HepG2 (cell line): ENCODE measurements at regions not wholly inside any gene's neighbourhood (a gene's known extent, or its start where the extent isn't known, plus 50 kb on each side); places are given as distances from the start of the nearest gene placed in this dataset.

ENCODE experiments used
- ATAC-seq: fragments of 200-7000 bp; cut with Tn5 transposase; 3 replicates; pipeline ENCODE4 v1.9.1; 2020; ENCODE audit warnings: mild to moderate bottlenecking, moderate library complexity
- BruUV-seq: library from RNA; stranded (reverse); fragments of 400-500 nt; replicated peaks from 2 replicates; lab custom pipeline; 2021; lab: Mats Ljungman, UMichigan
- CTCF ChIA-PET: fragments of 300-600 bp; formaldehyde crosslinking; extraction: SDS; loops from one replicate; lab custom pipeline; 2021; ENCODE audit warnings: low total read pairs, inconsistent platforms, low intra/inter-chr PET ratio; lab: Yijun Ruan, JAX
- POLR2A ChIA-PET: fragments of 350-600 bp; sonication (Branson Sonifier 250); formaldehyde crosslinking; loops from one replicate; lab custom pipeline; 2020; ENCODE audit warnings: antibody characterized with exemption, inconsistent platforms; lab: Yijun Ruan, JAX
- DNase-seq: peaks from one replicate; pipeline ENCODE4 v3.0.0-alpha.2; 2015; ENCODE audit warnings: low spot score
- FAIRE-seq: peaks from 3 replicates; lab custom pipeline; 2011; peaks lifted over from hg19 to GRCh38; lab: Jason Lieb, UNC
- H2AFZ ChIP-seq: one replicate; pipeline ENCODE4 v1.6.1; 2011; ENCODE audit warnings: low read length, inconsistent platforms
- H3K27ac ChIP-seq: fragments of 300-600 bp; 3 replicates; pipeline ENCODE4 v1.8.0; 2011; ENCODE audit warnings: mixed run types, mild to moderate bottlenecking, mixed read lengths, low read length, inconsistent platforms; ENCODE audit not compliant: insufficient read depth; ENCODE audit errors: extremely low read length
- H3K27me3 ChIP-seq, 2 experiments: fragments of 200-600 bp in 1 of 2; 2 replicates in 1 of 2; 3 replicates in 1 of 2; pipeline versions ENCODE4 v1.6.0 to v1.8.0; 2011; ENCODE audit warnings: low read length in 2 of 2, mild to moderate bottlenecking in 2 of 2, moderate library complexity in 2 of 2, inconsistent platforms in 1 of 2; ENCODE audit not compliant: insufficient read depth in 2 of 2, control insufficient read depth in 1 of 2
- H3K36me3 ChIP-seq, 2 experiments: fragments of 200-600 bp in 1 of 2; replicated peaks in 1 of 2; 2 replicates in 1 of 2; 3 replicates in 1 of 2; pipeline versions ENCODE4 v1.5.1 to v1.8.0; 2011; ENCODE audit warnings: low read length in 2 of 2, inconsistent platforms in 1 of 2; ENCODE audit not compliant: insufficient read depth in 2 of 2, control insufficient read depth in 1 of 2
- H3K4me1 ChIP-seq: 2 replicates; pipeline ENCODE4 v1.5.1; 2012; ENCODE audit warnings: low read length, inconsistent platforms; ENCODE audit not compliant: insufficient read depth
- H3K4me2 ChIP-seq: 2 replicates; pipeline ENCODE4 v1.6.0; 2011; ENCODE audit warnings: low read depth, low read length, inconsistent platforms
- H3K4me3 ChIP-seq, 3 experiments: fragments of 200-600 bp in 1 of 3; sonication (generic), shearing (Covaris generic) in 1 of 3; replicated peaks in 1 of 3; 2 replicates each; pipeline ENCODE4 v1.5.1; 2011 to 2016; ENCODE audit warnings: low read length in 3 of 3, inconsistent platforms in 2 of 3, low read depth in 2 of 3, mild to moderate bottlenecking in 2 of 3, control low read depth in 1 of 3, mixed read lengths in 1 of 3; ENCODE audit not compliant: insufficient read depth in 1 of 3
- H3K79me2 ChIP-seq: one replicate; pipeline ENCODE4 v1.6.1; 2011; ENCODE audit warnings: low read length, inconsistent platforms; ENCODE audit not compliant: insufficient read depth
- H3K9ac ChIP-seq: 2 replicates; pipeline ENCODE4 v1.6.0; 2011; ENCODE audit warnings: mild to moderate bottlenecking, low read depth, low read length, inconsistent platforms; ENCODE audit not compliant: insufficient read depth
- H3K9me3 ChIP-seq: 2 replicates; pipeline ENCODE4 v1.5.1; 2012; ENCODE audit warnings: mild to moderate bottlenecking, low read length
- H4K20me1 ChIP-seq: 2 replicates; pipeline ENCODE4 v1.6.0; 2011; ENCODE audit warnings: inconsistent platforms, mild to moderate bottlenecking, low read length, moderate library complexity; ENCODE audit not compliant: insufficient read depth
- ARID3A ChIP-seq: IDR thresholded peaks from 2 replicates; pipeline ENCODE4 v1.6.1; 2012; ENCODE audit warnings: low read depth, low read length, improper control_type of control experiment
- FOXA1 ChIP-seq, 2 experiments: fragments of 450-650 bp in 1 of 2; sonication (generic) in 1 of 2; formaldehyde crosslinking in 1 of 2; IDR thresholded peaks; 2 replicates each; pipeline versions ENCODE4 v1.4.0 to v1.6.1; 2016 to 2020; ENCODE audit warnings: missing genetic modification reagents in 1 of 2
- FOXC1 ChIP-seq: sonication (generic); formaldehyde crosslinking; IDR thresholded peaks from 2 replicates; pipeline ENCODE4 v1.8.0; 2022; ENCODE audit warnings: mild to moderate bottlenecking, missing genetic modification reagents, borderline replicate concordance
- FOXP1 ChIP-seq, 2 experiments: fragments of 450-650 bp in 1 of 2; IDR thresholded peaks; 2 replicates each; pipeline ENCODE4 v1.6.1; 2017 to 2018; ENCODE audit warnings: antibody characterized with exemption in 1 of 2
- HIVEP1 ChIP-seq: sonication (generic); formaldehyde crosslinking; IDR thresholded peaks from 2 replicates; pipeline ENCODE4 v1.4.0; 2020; ENCODE audit warnings: mild to moderate bottlenecking, missing genetic modification reagents
- HOXA7 ChIP-seq: sonication (generic); formaldehyde crosslinking; IDR thresholded peaks from 2 replicates; pipeline ENCODE4 v1.8.1; 2022; ENCODE audit warnings: mild to moderate bottlenecking, missing genetic modification reagents, moderate library complexity
- ZBTB25 ChIP-seq: IDR thresholded peaks from 2 replicates; pipeline ENCODE4 v1.6.1; 2018; ENCODE audit warnings: missing genetic modification reagents
- ZNF24 ChIP-seq: fragments of 450-650 bp; IDR thresholded peaks from 2 replicates; pipeline ENCODE4 v1.6.1; 2017; ENCODE audit warnings: antibody characterized with exemption, mild to moderate bottlenecking
- ZNF652 ChIP-seq: IDR thresholded peaks from 2 replicates; pipeline ENCODE4 v1.6.1; 2016; ENCODE audit warnings: low read depth, borderline replicate concordance
- ZNF777 ChIP-seq: sonication (generic); formaldehyde crosslinking; IDR thresholded peaks from 2 replicates; pipeline ENCODE4 v1.4.0; 2020; ENCODE audit warnings: missing genetic modification reagents
- WGBS: methylation state at CpG from one replicate; pipeline ENCODE4 v1.1.6; 2017; ENCODE audit warnings: low lambda C conversion rate; 5-methylcytosine and 5-hydroxymethylcytosine counted together
- in situ Hi-C: cut with HindIII; loops from 2 replicates; pipeline ENCODE4 v1.10.0; 2017; ENCODE audit warnings: low pct_unique_long_range_greater_than_20kb; ENCODE audit not compliant: extremely low pct_ligation_motif_present
- intact Hi-C: fragments of 100-400 bp; cut with micrococcal nuclease; formaldehyde crosslinking; loops from one replicate; pipeline ENCODE4 v1.10.0; 2022; ENCODE audit not compliant: unreplicated experiment
- TF ChIP-seq, protein P1 (sequence below): sonication (generic); formaldehyde crosslinking; IDR thresholded peaks from 2 replicates; pipeline ENCODE4 v1.9.0; 2021; ENCODE audit warnings: mild to moderate bottlenecking, missing genetic modification reagents
- TF ChIP-seq, protein P2 (sequence below): IDR thresholded peaks from 2 replicates; pipeline ENCODE4 v1.6.1; 2016; ENCODE audit warnings: low read depth, control low read depth

DNA sequence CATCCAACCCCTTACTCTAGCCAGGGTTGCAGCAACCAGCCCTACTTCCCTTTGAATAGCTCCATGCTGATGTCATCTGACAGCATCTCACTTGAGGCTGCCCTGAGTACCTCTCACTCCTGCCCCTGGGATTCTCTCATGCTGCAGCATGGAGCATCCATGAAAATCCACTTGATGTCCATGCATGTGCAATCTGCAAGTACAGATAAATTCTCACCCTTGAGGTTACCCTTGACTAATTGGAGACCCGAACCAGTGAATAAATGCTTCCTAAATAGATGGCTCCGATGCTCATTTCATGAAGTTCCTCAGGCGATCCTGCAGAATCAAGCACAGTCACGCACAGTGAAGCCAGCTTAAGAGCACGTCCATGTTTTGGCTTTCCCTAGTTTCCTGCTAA is 298.3 kb downstream of the RBM43 start (continued):
- TF ChIP-seq HOXA7 (CRISPR knock-in tag) (no peak), FOXA1 (IDR thresholded peaks at IDR 0.05) (no peak), FOXA1 (CRISPR knock-in tag; IDR thresholded peaks at IDR 0.05) (no peak), HIVEP1 (CRISPR knock-in tag) (no peak), ZBTB25 (no peak), FOXC1 (CRISPR knock-in tag) (no peak), ZNF652 (CRISPR knock-in tag) (no peak)

GRCh38 chr2:150955231-150955630 is 306.4 kb downstream of the RBM43 start:
- Histone ChIP-seq H3K4me3 (no peak overlapping the region), H3K79me2 (no peaks in the 10 kb centered on the region), H2AFZ (no peak overlapping the region), H3K27ac (no peak overlapping the region), H4K20me1 (no peaks in the 10 kb centered on the region), H3K4me1 (no peaks in the 10 kb centered on the region), H3K27me3 (peaks cover 0 to 6% of the 10 kb centered on the region in 2 experiments; a peak in 1 of 5 replicates), H3K36me3 (no peaks in the 10 kb centered on the region), H3K9ac (no peak overlapping the region), H3K9me3 (no peaks in the 10 kb centered on the region), H3K4me2 (no peak overlapping the region)
- ChIA-PET POLR2A (no interaction called here), CTCF (no interaction called here)
- ATAC-seq (no peak), DNase-seq (no peak), FAIRE-seq (no peak)
- BruUV-seq: no TSS peak
- in situ Hi-C loops: no loop called here
- intact Hi-C loops: no loop called here
- 7% methylated on average over 10 of the region's 10 CpGs for WGBS
- TF ChIP-seq HOXA7 (CRISPR knock-in tag) (no peak), FOXP1 (IDR thresholded peaks at IDR 0.05) (no peak), FOXP1 (CRISPR knock-in tag; IDR thresholded peaks at IDR 0.05) (no peak), ZNF777 (no peak), ZNF24 (no peak), ARID3A (no peak)
- TF ChIP-seq, protein P1, sequence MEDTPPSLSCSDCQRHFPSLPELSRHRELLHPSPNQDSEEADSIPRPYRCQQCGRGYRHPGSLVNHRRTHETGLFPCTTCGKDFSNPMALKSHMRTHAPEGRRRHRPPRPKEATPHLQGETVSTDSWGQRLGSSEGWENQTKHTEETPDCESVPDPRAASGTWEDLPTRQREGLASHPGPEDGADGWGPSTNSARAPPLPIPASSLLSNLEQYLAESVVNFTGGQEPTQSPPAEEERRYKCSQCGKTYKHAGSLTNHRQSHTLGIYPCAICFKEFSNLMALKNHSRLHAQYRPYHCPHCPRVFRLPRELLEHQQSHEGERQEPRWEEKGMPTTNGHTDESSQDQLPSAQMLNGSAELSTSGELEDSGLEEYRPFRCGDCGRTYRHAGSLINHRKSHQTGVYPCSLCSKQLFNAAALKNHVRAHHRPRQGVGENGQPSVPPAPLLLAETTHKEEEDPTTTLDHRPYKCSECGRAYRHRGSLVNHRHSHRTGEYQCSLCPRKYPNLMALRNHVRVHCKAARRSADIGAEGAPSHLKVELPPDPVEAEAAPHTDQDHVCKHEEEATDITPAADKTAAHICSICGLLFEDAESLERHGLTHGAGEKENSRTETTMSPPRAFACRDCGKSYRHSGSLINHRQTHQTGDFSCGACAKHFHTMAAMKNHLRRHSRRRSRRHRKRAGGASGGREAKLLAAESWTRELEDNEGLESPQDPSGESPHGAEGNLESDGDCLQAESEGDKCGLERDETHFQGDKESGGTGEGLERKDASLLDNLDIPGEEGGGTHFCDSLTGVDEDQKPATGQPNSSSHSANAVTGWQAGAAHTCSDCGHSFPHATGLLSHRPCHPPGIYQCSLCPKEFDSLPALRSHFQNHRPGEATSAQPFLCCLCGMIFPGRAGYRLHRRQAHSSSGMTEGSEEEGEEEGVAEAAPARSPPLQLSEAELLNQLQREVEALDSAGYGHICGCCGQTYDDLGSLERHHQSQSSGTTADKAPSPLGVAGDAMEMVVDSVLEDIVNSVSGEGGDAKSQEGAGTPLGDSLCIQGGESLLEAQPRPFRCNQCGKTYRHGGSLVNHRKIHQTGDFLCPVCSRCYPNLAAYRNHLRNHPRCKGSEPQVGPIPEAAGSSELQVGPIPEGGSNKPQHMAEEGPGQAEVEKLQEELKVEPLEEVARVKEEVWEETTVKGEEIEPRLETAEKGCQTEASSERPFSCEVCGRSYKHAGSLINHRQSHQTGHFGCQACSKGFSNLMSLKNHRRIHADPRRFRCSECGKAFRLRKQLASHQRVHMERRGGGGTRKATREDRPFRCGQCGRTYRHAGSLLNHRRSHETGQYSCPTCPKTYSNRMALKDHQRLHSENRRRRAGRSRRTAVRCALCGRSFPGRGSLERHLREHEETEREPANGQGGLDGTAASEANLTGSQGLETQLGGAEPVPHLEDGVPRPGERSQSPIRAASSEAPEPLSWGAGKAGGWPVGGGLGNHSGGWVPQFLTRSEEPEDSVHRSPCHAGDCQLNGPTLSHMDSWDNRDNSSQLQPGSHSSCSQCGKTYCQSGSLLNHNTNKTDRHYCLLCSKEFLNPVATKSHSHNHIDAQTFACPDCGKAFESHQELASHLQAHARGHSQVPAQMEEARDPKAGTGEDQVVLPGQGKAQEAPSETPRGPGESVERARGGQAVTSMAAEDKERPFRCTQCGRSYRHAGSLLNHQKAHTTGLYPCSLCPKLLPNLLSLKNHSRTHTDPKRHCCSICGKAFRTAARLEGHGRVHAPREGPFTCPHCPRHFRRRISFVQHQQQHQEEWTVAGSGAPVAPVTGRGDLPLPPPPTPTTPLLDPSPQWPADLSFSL (CRISPR knock-in tag): no peak
- TF ChIP-seq, protein P2, sequence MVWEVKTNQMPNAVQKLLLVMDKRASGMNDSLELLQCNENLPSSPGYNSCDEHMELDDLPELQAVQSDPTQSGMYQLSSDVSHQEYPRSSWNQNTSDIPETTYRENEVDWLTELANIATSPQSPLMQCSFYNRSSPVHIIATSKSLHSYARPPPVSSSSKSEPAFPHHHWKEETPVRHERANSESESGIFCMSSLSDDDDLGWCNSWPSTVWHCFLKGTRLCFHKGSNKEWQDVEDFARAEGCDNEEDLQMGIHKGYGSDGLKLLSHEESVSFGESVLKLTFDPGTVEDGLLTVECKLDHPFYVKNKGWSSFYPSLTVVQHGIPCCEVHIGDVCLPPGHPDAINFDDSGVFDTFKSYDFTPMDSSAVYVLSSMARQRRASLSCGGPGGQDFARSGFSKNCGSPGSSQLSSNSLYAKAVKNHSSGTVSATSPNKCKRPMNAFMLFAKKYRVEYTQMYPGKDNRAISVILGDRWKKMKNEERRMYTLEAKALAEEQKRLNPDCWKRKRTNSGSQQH (CRISPR knock-in tag): no peak
